ENCODE measurements at regions not wholly inside any gene's neighbourhood (a gene's known extent, or its start where the extent isn't known, plus 50 kb on each side); places are given as distances from the start of the nearest gene placed in this dataset.

DNA sequence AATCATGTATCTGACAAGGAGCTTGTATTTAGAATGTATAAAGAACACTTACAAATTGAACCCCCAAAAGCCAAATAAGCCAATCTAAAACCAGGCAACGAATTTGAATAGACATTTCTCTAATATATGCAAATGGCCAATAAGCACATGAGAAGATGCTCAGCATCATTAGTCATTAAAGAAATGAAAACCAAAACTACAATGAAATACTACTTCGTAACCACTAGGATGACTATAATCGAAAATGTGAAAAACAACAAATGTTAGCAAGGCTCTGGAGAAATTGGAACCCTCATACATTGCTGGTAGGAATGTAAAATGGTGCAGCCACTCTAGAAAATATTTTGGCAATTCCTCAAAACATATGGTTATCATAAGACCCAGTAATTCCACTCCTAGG is 105.8 kb upstream of the TOP1 start:
- 77 to 78% (median 77%) methylated on average over 3 of the region's 3 CpGs for WGBS, 3 donors
- no peak overlapping the region for H3K4me3 ChIP-seq
- no peaks in the 10 kb centered on the region for H3K4me1 ChIP-seq
- H3K27me3 ChIP-seq (ENCODE audit: insufficient read depth in 3 of 3, low read length in 2 of 3) = peaks cover 0 to 2% (median 0%) of the 10 kb centered on the region in 3 donors
- H3K27ac ChIP-seq = no peak overlapping the region
- H3K9me3 ChIP-seq = no peaks in the 10 kb centered on the region
- TF ChIP-seq, protein P1, sequence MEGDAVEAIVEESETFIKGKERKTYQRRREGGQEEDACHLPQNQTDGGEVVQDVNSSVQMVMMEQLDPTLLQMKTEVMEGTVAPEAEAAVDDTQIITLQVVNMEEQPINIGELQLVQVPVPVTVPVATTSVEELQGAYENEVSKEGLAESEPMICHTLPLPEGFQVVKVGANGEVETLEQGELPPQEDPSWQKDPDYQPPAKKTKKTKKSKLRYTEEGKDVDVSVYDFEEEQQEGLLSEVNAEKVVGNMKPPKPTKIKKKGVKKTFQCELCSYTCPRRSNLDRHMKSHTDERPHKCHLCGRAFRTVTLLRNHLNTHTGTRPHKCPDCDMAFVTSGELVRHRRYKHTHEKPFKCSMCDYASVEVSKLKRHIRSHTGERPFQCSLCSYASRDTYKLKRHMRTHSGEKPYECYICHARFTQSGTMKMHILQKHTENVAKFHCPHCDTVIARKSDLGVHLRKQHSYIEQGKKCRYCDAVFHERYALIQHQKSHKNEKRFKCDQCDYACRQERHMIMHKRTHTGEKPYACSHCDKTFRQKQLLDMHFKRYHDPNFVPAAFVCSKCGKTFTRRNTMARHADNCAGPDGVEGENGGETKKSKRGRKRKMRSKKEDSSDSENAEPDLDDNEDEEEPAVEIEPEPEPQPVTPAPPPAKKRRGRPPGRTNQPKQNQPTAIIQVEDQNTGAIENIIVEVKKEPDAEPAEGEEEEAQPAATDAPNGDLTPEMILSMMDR (IDR thresholded peaks at IDR 0.05) = no peak
- intact Hi-C loops (cut with DNase I) = no loop called here
- no peaks in the 10 kb centered on the region for H3K36me3 ChIP-seq (ENCODE audit: insufficient read depth in 1 of 2, low read depth in 1 of 2)
- ATAC-seq = no peak
- no peak for DNase-seq

GRCh38 chr20:40925829-40926510 is 102.7 kb upstream of the TOP1 start:
- DNase-seq = no peak
- WGBS, 3 donors = 50 to 61% (median 54%) methylated on average over 4 of the region's 4 CpGs
- no peak for ATAC-seq
- Histone ChIP-seq H3K4me3 (no peak overlapping the region), H3K9me3 (no peaks in the 10 kb centered on the region), H3K36me3 (ENCODE audit: insufficient read depth in 1 of 2, low read depth in 1 of 2) (no peaks in the 10 kb centered on the region), H3K27ac (no peak overlapping the region), H3K4me1 (no peaks in the 10 kb centered on the region), H3K27me3 (ENCODE audit: insufficient read depth in 3 of 3, low read length in 2 of 3) (peaks cover 0 to 2% (median 0%) of the 10 kb centered on the region in 3 donors)
- intact Hi-C loops (cut with DNase I) = no loop called here
- TF ChIP-seq, protein P1 (IDR thresholded peaks at IDR 0.05) = no peak

- TF ChIP-seq, protein P1 (IDR thresholded peaks at IDR 0.05) = no peak
- 87 to 96% (median 91%) methylated on average over 2 of the region's 2 CpGs for WGBS, 3 donors
- H3K4me1 ChIP-seq = no peaks in the 10 kb centered on the region
- no peak for ATAC-seq
- no peak overlapping the region for H3K27ac ChIP-seq
- DNase-seq = no peak
- H3K4me3 ChIP-seq = no peak overlapping the region
- intact Hi-C loops (cut with DNase I) = no loop called here
- H3K9me3 ChIP-seq = no peaks in the 10 kb centered on the region
- no peaks in the 10 kb centered on the region for H3K36me3 ChIP-seq (ENCODE audit: insufficient read depth in 1 of 2, low read depth in 1 of 2)
- peaks cover 0 to 2% (median 0%) of the 10 kb centered on the region in 3 donors for H3K27me3 ChIP-seq (ENCODE audit: insufficient read depth in 3 of 3, low read length in 2 of 3)
These were observed 101.7 kb upstream of the TOP1 start for GRCh38 chr20:40926928-40927327.

DNA sequence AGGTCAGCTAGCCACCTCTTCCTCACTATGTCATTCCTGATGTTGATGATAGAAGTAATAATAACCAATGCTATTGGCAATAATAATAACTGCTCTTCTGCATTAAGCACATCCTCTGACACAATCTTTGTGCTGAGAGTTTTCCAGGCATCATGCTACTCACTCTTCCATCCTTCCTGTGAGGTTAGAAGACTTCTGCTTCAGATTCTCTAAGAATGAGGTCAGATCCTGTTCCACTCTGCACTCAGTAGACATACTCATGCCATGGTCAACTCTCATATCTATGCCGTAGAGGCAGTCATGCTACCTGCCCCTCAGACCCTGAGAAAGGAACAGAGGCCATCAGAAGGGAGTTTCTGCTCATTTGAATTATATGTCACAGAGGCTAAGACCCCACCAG is 98.1 kb upstream of the TOP1 start:
- Histone ChIP-seq H3K27me3 (ENCODE audit: insufficient read depth in 3 of 3, low read length in 2 of 3) (no peaks in the 10 kb centered on the region), H3K4me1 (no peaks in the 10 kb centered on the region), H3K4me3 (no peak overlapping the region), H3K9me3 (peaks cover 3% of the 10 kb centered on the region), H3K27ac (no peak overlapping the region), H3K36me3 (ENCODE audit: insufficient read depth in 1 of 2, low read depth in 1 of 2) (no peaks in the 10 kb centered on the region)
- WGBS, 3 donors = 49 to 92% (median 80%) methylated on average over 1 of the region's 1 CpG
- TF ChIP-seq, protein P1 (IDR thresholded peaks at IDR 0.05) = no peak
- intact Hi-C loops (cut with DNase I) = no loop called here
- no peak for ATAC-seq
- DNase-seq = no peak
